ENCODE measurements at regions not wholly inside any gene's neighbourhood (a gene's known extent, or its start where the extent isn't known, plus 50 kb on each side); places are given as distances from the start of the nearest gene placed in this dataset.
A peak's percentile ranks its signal among the peaks of the same experiment; 100 is the strongest.
"Not testable (repeated sequence)": the region's sequence is repeated elsewhere in the genome, so short reads cannot be mapped to it uniquely, and the experiment has no call there.

- no peak for DNase-seq
Observed at GRCh38 chr16:85521552-85522307, 91.4 kb upstream of the GSE1 start.

DNA sequence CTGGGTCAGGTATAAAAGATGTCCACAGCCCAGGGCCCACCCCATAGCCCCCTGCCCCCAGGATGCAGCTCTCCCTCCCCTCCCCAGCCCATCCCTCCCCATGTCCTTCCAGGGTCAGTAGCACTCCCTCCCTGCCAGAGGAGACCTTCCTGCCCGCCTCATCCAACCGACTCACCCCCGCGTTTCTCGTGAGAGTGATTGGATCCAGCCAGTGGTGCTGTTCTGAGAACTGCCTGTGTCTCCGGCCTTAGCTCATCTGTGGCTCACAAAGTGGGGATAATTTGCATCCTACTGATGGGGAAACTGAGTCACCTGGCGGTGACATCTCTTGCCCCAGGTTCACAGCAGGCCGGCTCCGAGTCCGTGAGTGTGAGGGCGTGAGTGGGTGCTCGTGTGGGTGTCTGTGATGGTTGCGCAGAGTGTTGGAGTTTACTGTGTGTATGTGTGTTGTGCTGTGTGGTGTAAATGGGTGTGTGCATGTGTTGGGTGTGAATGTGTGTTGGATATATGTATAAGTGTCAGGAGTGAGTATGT lies 90.7 kb upstream of the GSE1 start:
- no peak for DNase-seq

DNA sequence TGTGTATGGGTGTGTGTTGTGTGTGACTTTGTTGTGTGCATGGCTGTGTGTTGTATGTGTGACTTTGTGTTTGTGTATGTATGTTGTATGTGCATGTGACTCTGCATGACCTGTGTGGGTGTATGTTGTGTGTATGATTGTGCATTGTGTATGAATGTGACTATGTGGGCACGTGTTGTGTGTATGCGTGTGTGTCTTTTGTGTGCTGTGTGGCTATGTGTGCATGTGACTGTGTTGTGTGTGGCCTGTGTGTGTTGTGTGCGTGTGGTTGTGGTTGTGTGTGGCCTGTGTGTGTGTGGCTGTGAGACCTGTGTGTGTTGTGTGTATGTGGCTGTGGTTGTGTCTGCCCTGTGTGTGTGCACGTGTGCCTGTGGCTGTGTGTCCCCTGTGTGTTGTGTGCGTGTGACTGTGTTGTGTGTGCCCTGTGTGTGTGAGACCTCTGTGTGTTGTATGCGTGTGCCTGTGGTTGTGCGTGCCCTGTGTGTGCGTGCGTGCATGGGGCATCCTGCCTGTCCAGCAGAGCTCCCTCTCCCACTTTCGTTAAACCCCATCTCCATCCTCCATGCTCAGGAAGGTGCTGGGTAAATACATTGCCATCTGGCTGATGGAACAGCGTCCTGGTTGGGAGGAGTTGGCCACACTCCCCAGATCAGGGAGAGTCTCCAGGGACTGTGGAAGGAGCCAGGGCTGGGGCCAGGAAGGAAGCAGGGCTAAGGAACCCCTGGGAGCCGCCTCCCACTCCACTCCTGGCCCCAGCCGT lies 90.1 kb upstream of the GSE1 start:
- DNase-seq, result no peak

DNA sequence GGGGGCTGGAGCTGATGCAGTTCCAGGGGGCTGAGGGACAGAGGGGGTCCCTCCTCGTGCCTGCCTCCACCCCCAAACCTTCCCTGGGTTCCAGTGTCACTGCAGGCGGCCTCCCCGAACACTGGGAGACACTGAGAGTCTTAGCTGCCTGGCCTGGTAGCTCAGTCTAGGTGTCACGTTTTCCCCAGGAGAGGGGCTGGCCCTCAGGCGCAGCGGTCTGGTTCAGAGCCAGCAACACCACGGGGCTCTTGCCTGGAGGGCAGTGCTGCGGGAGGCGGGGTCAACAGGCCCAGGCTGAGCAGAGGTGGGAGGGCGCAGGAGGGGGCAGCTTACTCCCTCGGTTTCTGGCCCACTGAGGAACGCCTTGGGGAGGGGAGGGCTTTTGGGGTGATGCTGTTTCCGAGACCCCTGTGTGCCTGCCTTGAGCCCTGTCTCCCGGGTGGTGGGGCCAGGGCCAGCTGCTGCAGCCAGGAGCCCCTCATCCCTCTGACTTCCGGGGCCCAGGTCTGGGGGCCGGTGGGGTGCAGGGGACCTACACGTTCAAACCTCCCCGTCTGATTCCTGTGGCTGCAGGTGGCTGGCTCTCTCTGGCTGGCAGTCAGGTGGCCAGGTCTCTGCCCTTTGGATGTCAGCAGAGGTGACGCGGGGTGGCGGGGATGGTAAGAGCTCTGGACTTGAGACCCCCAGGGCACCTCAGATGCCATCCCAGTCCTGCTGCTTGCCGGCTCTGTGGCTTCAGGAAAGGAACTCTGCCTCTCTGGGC lies 89.3 kb upstream of the GSE1 start:
- no peak for DNase-seq

DNA sequence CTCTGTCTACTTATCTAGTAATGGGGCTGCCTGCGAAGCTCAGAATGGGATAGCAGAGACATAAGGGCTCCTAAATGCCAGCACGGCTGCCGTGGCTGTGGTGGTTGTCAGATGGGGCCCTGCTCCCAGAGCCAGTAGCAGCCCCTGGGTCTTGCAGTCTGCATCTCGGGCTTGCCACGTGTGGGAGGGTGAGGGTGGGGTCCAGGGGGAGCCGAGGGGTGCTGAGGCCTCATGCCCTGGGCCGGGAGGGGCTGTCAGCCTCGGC lies 88.8 kb upstream of the GSE1 start:
- DNase-seq, result no peak

DNA sequence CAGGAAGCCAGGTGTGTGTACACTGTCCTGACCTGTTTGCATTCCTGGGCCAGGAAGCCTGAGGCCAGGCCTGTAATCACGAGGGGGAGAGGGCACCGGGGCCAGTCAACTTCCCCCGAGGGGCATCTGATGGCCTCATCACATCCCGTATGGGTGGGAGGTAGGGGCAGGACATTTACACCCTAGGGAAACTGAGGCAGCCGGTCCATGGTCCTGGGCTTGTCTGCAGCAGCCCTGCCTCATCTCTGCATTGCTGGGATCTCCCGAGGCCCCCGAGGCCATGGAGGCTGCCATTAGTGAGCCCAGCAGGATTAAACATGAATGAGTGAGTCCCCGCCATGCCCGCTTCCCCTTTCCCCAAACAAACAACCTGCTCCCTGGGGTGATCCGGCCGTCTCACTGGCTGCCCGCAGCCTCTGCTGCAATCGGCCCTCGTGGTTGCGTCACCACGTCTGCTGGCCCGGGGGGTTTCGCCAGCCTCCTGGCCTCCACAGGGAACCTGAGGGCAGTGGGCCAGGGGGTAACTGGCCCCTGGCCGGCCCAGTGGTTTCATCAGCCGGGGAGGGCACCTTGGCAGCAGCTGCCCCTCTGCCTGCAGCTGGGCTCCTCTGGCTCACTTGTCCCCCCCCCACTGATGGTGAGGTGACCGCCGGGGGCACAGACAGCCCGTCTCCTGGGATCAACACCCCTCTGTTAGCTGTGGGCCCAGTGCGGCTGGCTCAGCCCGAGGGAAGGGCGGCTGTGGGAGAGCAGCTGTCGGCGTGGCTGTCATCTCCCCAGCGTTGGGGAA lies 88.3 kb upstream of the GSE1 start:
- peak; percentile 41 for DNase-seq

GRCh38 chr16:85525420-85526184 lies 87.5 kb upstream of the GSE1 start:
- DNase-seq, result no peak

DNA sequence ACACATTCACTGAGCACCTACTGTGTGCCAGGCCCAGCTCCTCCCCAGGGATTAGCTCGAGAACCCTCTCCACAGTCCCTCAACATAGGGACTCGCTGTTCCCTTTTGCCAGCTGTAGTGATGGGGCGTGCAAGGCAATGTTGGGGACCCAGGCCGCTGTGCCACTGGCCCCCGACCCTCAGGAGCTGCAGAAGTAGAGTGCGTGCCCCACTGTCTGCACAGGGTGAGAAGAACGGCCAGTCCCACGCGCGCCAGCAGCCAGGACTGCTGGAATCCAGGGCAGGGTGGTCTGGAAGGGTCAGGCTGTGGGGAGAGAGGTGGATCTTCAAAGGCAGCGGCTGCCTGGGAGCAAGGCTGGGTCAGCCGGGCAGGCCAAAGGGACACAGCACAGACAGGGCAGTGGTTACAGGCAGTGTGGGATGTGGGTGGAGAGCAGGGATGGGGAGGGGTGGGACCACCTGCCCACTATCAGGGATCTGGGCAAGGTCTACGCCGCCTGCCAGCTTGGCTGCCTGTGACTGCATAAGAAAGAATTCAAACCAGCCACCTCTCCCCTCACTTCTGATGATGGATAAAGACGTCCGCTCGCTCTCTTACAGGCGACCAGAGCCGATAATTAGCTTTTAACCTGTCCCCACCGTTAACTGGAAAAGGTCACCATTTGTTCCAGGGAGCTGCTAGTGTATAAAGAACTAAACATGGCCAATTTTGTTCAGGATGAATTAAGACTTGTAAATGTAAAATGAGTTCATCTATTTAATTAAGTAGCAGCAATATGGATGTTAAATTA lies 86.7 kb upstream of the GSE1 start:
- DNase-seq, result no peak

DNA sequence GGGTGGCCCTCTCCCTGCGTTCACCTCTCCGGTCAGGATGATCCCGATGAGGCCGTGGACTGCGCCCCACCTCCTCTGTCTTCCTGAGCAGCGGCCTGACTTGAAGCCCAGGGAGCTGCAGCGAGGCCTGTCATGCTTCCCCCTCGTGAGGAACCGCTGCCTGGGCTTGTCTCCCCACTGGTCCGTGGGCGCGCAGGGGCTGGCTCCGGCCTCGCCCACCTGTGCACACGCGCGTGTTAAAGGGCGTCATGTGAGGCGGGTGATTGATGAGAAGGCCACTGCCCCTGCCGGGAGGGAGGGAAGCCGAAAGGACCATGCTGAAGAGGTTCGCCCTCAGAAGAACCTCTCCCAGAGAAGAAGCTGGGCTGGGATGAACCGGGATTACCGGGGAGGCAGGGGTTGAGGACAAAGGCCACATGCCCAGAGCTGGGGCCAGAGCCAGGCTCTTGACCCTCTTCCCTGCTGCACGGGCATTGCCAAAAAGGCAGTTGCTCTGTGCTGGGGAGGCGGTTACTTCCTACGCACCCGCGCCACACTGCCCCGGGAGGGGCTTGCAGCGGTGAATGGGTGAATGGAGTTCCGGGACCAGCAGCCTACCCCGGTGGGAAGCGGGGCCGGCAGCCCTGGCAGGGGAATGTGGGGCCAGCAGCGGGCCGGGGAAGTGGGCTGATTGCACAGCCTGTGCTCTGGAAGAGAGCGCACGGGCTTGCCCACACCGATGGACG lies 85.9 kb upstream of the GSE1 start:
- DNase-seq, result no peak

- DNase-seq, result no peak
Observed at GRCh38 chr16:85527767-85528297, 85.3 kb upstream of the GSE1 start.

DNA sequence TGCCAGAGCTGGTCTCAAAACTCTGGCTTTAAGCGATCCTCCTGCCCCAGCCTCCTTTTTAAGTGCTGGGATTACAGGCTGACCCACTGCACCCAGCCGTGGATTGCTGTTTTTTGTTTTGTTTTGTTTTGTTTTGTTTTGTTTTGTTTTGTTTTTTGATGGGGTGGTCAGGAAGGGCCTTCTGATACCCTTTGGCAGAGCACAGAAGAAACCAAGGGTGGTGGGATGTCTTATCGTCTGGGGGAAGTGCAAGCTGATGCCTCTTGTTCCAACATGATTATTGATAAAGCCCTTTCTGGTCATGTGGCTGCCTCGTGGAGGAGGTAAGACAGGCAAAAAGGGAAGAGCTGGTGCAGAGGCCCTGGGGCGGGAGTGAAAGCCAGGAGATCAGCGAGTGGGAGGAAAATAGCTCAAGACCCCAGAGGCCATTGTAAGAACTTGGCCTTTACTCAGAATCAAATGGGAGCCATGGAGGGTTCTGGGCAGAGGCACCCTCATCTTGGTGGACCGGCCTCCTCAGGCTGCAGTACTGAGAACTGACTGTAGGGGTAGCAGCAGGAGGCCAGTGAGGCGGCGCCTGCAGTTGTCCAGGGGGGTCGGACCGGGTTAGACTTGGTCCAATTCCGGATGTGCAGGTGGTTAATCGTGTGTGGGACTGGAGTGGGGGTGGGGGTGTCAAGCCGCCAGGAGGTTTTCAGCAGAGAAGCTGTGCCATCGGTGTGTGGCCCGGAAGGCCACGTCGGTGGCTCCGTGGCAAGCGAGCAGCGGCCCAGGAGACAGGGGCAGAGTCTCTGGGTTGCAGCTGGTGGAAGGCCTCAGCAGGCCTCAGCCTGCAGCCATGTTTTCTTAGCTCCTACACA lies 84.4 kb upstream of the GSE1 start:
- no peak for DNase-seq

- no peak for DNase-seq
Observed at GRCh38 chr16:85529489-85530369, 83.4 kb upstream of the GSE1 start.

- DNase-seq, result no peak
Observed at GRCh38 chr16:85530370-85530739, 82.8 kb upstream of the GSE1 start.

DNA sequence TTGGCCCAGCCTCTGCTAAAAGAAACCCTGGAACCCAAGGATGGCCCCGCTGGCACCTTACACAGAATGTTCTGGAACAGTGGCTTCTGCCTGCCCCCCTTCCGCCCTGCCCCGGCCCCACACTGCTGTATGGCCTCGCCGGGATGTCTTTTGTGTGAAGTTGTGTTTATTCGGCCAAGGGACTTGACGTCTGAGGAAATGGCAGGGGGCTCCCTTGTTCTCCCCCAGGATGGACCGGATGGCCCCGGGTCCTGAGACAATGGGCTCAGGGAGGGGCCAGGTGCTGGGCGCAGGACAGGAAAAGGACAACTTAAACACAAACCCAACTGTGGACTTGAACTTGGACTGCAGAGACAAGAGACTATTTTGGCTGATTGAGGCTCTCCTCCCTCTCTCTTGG lies 81.6 kb upstream of the GSE1 start:
- no peak for DNase-seq

DNA sequence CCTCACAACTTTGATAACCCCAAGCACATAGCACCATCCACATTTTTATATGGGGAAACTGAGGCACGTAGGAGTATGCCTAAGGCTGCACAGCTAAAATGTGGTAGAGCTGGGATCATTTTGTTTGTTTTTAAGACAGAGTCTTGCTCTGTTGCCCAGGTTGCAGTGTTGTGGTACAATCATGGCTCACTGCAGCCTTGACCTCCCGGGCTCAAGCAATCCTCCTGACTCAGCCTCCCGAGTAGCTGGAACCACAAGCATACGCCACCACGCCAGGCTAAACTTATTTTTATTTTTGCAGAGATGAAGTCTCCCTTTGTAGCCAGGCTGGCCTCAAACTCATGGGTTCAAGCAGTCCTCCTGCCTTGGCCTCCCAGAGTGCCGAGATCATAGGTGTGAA lies 81.0 kb upstream of the GSE1 start:
- no peak for DNase-seq

DNA sequence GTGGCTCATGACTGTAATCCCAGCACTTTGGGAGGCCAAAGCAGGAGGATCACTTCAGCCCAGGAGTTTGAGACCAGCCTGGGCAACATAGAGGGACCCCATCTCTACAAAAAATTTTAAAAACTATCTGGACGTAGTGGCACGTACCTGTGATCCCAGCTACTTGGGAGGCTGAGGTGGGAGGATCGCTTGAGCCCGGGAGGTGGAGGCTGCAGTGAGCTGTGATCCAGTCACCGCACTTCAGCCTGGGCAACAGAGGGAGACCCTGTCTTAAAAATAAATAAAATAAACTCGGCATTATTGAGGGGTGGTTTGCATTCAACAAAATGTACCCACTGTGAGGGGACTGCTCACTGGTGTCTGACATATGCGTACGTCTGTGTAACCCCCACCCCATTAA lies 79.5 kb upstream of the GSE1 start:
- not testable (repeated sequence) for DNase-seq

GRCh38 chr16:85534536-85535351 lies 78.4 kb upstream of the GSE1 start:
- DNase-seq, result no peak

Measured in GOT3 (cell line).